Hepatocyte (in vitro differentiated cells): ENCODE measurements at regions not wholly inside any gene's neighbourhood (a gene's known extent, or its start where the extent isn't known, plus 50 kb on each side); places are given as distances from the start of the nearest gene placed in this dataset.

Experiments
- DNase-seq: peaks from one replicate; pipeline ENCODE4 v3.0.0-alpha.2; 2016; ENCODE audit warnings: low spot score
- H2AFZ ChIP-seq: fragments of 200-600 bp; sonication (generic); 2 replicates; pipeline ENCODE4 v1.6.0; 2016; ENCODE audit warnings: antibody characterized with exemption, mild to moderate bottlenecking
- H3K27ac ChIP-seq: fragments of 200-600 bp; sonication (generic); 2 replicates; pipeline ENCODE4 v1.5.1; 2016; ENCODE audit warnings: mild to moderate bottlenecking
- H3K27me3 ChIP-seq: fragments of 200-600 bp; sonication (generic); 2 replicates; pipeline ENCODE4 v1.6.1; 2016
- H3K36me3 ChIP-seq: fragments of 200-600 bp; sonication (generic); replicated peaks from 2 replicates; pipeline ENCODE4 v1.5.1; 2016; ENCODE audit warnings: low read depth; ENCODE audit not compliant: insufficient read depth
- H3K4me1 ChIP-seq: fragments of 200-600 bp; sonication (generic); 2 replicates; pipeline ENCODE4 v1.5.1; 2016; ENCODE audit warnings: mild to moderate bottlenecking, moderate library complexity; ENCODE audit not compliant: insufficient read depth
- H3K4me2 ChIP-seq: fragments of 200-600 bp; sonication (generic); 2 replicates; pipeline ENCODE4 v1.6.0; 2016
- H3K4me3 ChIP-seq: fragments of 200-600 bp; sonication (generic); 2 replicates; pipeline ENCODE4 v1.5.1; 2016; ENCODE audit warnings: mild to moderate bottlenecking
- H3K79me2 ChIP-seq: fragments of 200-600 bp; sonication (generic); 2 replicates; pipeline ENCODE4 v1.6.0; 2017; ENCODE audit warnings: mild to moderate bottlenecking
- H3K9me2 ChIP-seq: fragments of 200-600 bp; sonication (generic); replicated peaks from 2 replicates; pipeline ENCODE4 v1.6.0; 2017; ENCODE audit warnings: mild to moderate bottlenecking; ENCODE audit not compliant: insufficient read depth
- H3K9me3 ChIP-seq: fragments of 200-600 bp; sonication (generic); 2 replicates; pipeline ENCODE4 v1.5.1; 2016; ENCODE audit warnings: low read depth, mild to moderate bottlenecking
- H4K20me1 ChIP-seq: fragments of 200-600 bp; sonication (generic); 2 replicates; pipeline ENCODE4 v1.6.0; 2016; ENCODE audit warnings: mild to moderate bottlenecking; ENCODE audit not compliant: insufficient read depth, poor library complexity, severe bottlenecking
- EZH2 ChIP-seq: fragments of 200-600 bp; sonication (generic); IDR thresholded peaks from 2 replicates; pipeline ENCODE4 v1.6.1; 2016; ENCODE audit warnings: antibody characterized with exemption, mild to moderate bottlenecking, borderline replicate concordance
- EZH2phosphoT487 ChIP-seq: fragments of 200-600 bp; sonication (generic); IDR thresholded peaks from one replicate; pipeline ENCODE4 v1.6.1; 2018; ENCODE audit warnings: antibody characterized with exemption, mild to moderate bottlenecking, low read depth, moderate library complexity; ENCODE audit not compliant: unreplicated experiment, severe bottlenecking
- WGBS: methylation state at CpG from one replicate; pipeline ENCODE4 v1.1.6; 2016; ENCODE audit warnings: low lambda C conversion rate; ENCODE audit errors: missing lambda C conversion rate; 5-methylcytosine and 5-hydroxymethylcytosine counted together
- TF ChIP-seq, protein P1 (sequence below): fragments of 200-600 bp; sonication (generic); IDR thresholded peaks from 2 replicates; pipeline ENCODE4 v1.5.1; 2016; ENCODE audit warnings: antibody characterized with exemption, mild to moderate bottlenecking; ENCODE audit not compliant: poor library complexity

DNA sequence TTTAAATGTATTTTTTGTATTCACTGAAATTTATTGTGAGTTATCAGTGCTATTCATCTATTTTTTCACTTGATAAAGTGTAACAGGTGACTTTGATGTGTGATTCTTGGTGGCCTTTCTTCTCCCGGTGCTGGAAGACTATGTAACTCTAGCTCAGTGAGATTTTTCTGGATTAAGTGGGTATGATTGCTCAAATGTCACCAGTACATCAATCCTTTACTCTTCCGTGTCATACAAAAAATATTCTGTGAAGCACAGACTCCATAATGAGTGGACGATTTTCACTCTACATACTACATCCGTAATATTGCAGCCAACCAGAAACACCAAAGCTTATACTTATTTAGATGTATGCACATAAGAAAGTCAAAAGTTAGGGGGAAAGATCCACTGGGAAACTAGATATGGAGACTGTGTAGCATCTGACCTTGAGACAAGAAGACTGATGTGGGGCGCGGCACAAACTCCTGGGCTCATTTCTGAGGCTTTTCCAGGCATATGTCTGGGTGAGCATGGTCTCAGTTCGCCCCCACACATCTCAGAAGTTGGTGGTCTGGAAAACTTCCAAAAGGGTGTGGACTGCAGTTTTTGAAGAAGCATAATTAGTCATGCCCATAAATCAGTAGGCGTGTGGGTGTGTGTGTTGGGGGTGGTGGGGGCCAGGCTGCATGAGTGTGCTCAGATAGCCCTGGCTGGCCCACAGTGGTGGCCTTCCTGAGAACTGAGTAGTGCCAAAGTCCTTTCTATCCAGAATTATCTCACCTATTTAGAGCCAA is 53.9 kb upstream of the TENM3 start:
- Histone ChIP-seq H3K79me2 (no peaks in the 10 kb centered on the region), H3K4me3 (no peak overlapping the region), H3K36me3 (no peaks in the 10 kb centered on the region), H3K4me2 (peak overlapping the region; percentile 36), H3K9me3 (no peaks in the 10 kb centered on the region), H3K9me2 (no peaks in the 10 kb centered on the region), H3K27me3 (no peaks in the 10 kb centered on the region), H3K4me1 (peaks cover 12% of the 10 kb centered on the region), H3K27ac (peak overlapping the region; percentile 1), H2AFZ (no peak overlapping the region), H4K20me1 (no peaks in the 10 kb centered on the region)
- 66% methylated on average over 8 of the region's 8 CpGs for WGBS
- DNase-seq, result peak; percentile 51
- TF ChIP-seq EZH2 (no peak), EZH2phosphoT487 (no peak)
- TF ChIP-seq, protein P1, sequence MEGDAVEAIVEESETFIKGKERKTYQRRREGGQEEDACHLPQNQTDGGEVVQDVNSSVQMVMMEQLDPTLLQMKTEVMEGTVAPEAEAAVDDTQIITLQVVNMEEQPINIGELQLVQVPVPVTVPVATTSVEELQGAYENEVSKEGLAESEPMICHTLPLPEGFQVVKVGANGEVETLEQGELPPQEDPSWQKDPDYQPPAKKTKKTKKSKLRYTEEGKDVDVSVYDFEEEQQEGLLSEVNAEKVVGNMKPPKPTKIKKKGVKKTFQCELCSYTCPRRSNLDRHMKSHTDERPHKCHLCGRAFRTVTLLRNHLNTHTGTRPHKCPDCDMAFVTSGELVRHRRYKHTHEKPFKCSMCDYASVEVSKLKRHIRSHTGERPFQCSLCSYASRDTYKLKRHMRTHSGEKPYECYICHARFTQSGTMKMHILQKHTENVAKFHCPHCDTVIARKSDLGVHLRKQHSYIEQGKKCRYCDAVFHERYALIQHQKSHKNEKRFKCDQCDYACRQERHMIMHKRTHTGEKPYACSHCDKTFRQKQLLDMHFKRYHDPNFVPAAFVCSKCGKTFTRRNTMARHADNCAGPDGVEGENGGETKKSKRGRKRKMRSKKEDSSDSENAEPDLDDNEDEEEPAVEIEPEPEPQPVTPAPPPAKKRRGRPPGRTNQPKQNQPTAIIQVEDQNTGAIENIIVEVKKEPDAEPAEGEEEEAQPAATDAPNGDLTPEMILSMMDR, result no peak

DNA sequence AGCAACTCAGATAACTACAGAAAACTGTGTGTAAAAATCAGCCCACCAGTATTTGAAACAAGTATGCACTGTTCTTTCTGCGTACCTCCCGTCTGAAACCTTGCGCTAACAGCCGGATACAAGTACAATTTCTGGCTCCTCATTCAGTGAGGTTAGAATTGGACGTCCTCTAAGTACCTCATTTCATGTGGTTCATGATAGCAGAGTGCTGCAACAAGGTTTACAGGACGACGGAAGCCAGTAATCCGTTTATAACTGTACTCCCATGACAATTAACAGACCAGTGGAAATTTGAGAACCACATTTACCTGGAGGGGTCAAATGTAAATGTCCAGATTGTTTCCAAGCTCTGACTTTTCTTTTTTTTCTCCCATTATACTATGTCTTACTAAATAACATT is 52.9 kb upstream of the TENM3 start:
- Histone ChIP-seq H3K27me3 (no peaks in the 10 kb centered on the region), H3K27ac (peak overlapping the region; percentile 1), H2AFZ (no peak overlapping the region), H3K36me3 (no peaks in the 10 kb centered on the region), H4K20me1 (no peaks in the 10 kb centered on the region), H3K79me2 (no peaks in the 10 kb centered on the region), H3K9me3 (no peaks in the 10 kb centered on the region), H3K4me1 (peaks cover 12% of the 10 kb centered on the region), H3K9me2 (no peaks in the 10 kb centered on the region), H3K4me2 (peak overlapping the region; percentile 36), H3K4me3 (no peak overlapping the region)
- WGBS, result 31% methylated on average over 8 of the region's 8 CpGs
- TF ChIP-seq EZH2 (no peak), EZH2phosphoT487 (no peak)
- TF ChIP-seq, protein P1, result no peak
- no peak for DNase-seq

DNA sequence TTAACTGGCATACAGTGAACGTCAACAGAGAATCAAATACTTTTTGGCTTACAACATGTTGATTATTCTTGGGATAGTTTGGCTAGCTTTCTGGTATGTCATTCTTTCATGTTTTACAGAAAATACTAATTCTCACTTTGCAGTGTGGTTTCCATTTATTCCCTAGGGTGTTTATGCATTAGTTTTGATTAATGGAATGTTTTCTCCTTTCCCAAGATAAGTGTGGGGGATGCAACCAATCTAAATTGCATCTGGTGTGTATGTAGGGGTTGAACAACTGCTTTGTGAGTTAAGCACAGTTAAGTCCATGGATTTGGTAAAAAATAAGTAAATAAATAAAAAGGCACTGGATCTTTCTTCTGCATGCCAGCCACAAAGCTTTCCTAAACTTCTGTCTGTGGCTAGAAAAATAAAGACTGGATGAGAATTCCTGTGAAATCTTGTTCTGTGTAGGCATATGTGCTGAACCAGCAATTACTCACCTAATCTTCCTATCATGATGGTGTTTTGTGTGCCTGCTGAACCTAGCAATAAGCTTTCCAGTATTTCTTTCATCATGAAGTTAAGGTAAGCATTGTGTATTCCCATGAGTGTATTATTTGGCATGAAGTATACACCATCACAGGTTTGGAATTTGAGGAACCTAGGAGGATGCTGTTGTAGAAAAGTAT is 50.6 kb upstream of the TENM3 start:
- Histone ChIP-seq H3K4me3 (no peak overlapping the region), H3K9me3 (no peaks in the 10 kb centered on the region), H2AFZ (no peak overlapping the region), H3K79me2 (peaks cover 3% of the 10 kb centered on the region), H3K9me2 (no peaks in the 10 kb centered on the region), H3K4me2 (no peak overlapping the region), H4K20me1 (no peaks in the 10 kb centered on the region), H3K27me3 (no peaks in the 10 kb centered on the region), H3K27ac (peak overlapping the region; percentile 17), H3K4me1 (peaks cover 12% of the 10 kb centered on the region), H3K36me3 (no peaks in the 10 kb centered on the region)
- WGBS, result 41% methylated on average over 1 of the region's 1 CpG
- no peak for DNase-seq
- TF ChIP-seq, protein P1, result no peak
- TF ChIP-seq EZH2phosphoT487 (no peak), EZH2 (no peak)
